Mesenchymal stem cell (in vitro differentiated cells and primary cell): ENCODE measurements at regions not wholly inside any gene's neighbourhood (a gene's known extent, or its start where the extent isn't known, plus 50 kb on each side); places are given as distances from the start of the nearest gene placed in this dataset.

ENCODE experiments used
- DNase-seq: peaks from one replicate; pipeline ENCODE4 v3.0.0-alpha.2; 2013
- H2AFZ ChIP-seq: one replicate; pipeline ENCODE4 v1.6.1; 2013; ENCODE audit warnings: low read depth, mild to moderate bottlenecking, control low read depth, inconsistent platforms, low read length, moderate library complexity
- H2AK5ac ChIP-seq: 2 replicates; pipeline ENCODE4 v1.6.1; 2013; ENCODE audit warnings: low read length, moderate library complexity, mild to moderate bottlenecking, inconsistent platforms; ENCODE audit not compliant: severe bottlenecking
- H2BK120ac ChIP-seq: one replicate; pipeline ENCODE4 v1.6.1; 2013; ENCODE audit warnings: low read depth, mild to moderate bottlenecking, inconsistent platforms, low read length, moderate library complexity
- H2BK12ac ChIP-seq, 2 experiments: one replicate each; pipeline ENCODE4 v1.6.1; 2013; ENCODE audit warnings: inconsistent platforms in 2 of 2, low read length in 2 of 2, mild to moderate bottlenecking in 2 of 2, moderate library complexity in 2 of 2, control low read depth in 1 of 2
- H2BK15ac ChIP-seq: one replicate; pipeline ENCODE4 v1.6.1; 2013; ENCODE audit warnings: mild to moderate bottlenecking, low read depth, inconsistent platforms; ENCODE audit not compliant: poor library complexity, severe bottlenecking
- H2BK5ac ChIP-seq: 2 replicates; pipeline ENCODE4 v1.6.1; 2013; ENCODE audit warnings: low read depth, mild to moderate bottlenecking, low read length, control low read depth, inconsistent platforms; ENCODE audit not compliant: poor library complexity, severe bottlenecking
- H3K14ac ChIP-seq, 2 experiments: one replicate each; pipeline ENCODE4 v1.6.1; 2013; ENCODE audit warnings: inconsistent platforms in 2 of 2, low read length in 2 of 2, control low read depth in 1 of 2, mild to moderate bottlenecking in 1 of 2, moderate library complexity in 1 of 2
- H3K18ac ChIP-seq, 2 experiments: one replicate each; pipeline ENCODE4 v1.6.1; 2013; ENCODE audit warnings: inconsistent platforms in 2 of 2, low read length in 2 of 2, control low read depth in 1 of 2, low read depth in 1 of 2, mild to moderate bottlenecking in 1 of 2
- H3K23ac ChIP-seq, 2 experiments: one replicate each; pipeline ENCODE4 v1.6.1; 2013; ENCODE audit warnings: inconsistent platforms in 2 of 2, low read length in 2 of 2, mild to moderate bottlenecking in 2 of 2, moderate library complexity in 2 of 2, control low read depth in 1 of 2
- H3K27ac ChIP-seq: 2 replicates; pipeline ENCODE4 v1.5.1; 2013; ENCODE audit warnings: mild to moderate bottlenecking, moderate library complexity, low read length, control low read depth, inconsistent platforms; ENCODE audit not compliant: poor library complexity, severe bottlenecking
- H3K27me3 ChIP-seq, 2 experiments: 2 replicates each; pipeline versions ENCODE4 v1.6.1 to v1.7.0; 2013; ENCODE audit warnings: low read length in 2 of 2, mild to moderate bottlenecking in 2 of 2, moderate library complexity in 2 of 2, control low read depth in 1 of 2, inconsistent platforms in 1 of 2; ENCODE audit not compliant: control insufficient read depth in 1 of 2, insufficient read depth in 1 of 2
- H3K36me3 ChIP-seq, 2 experiments: 2 replicates each; pipeline versions ENCODE4 v1.6.1 to v1.7.0; 2013; ENCODE audit warnings: low read length in 2 of 2, control low read depth in 1 of 2, inconsistent platforms in 1 of 2, low read depth in 1 of 2, mild to moderate bottlenecking in 1 of 2; ENCODE audit not compliant: insufficient read depth in 2 of 2, control insufficient read depth in 1 of 2
- H3K4ac ChIP-seq, 2 experiments: one replicate each; pipeline ENCODE4 v1.6.1; 2013; ENCODE audit warnings: inconsistent platforms in 2 of 2, low read length in 2 of 2, mild to moderate bottlenecking in 2 of 2, moderate library complexity in 2 of 2, control low read depth in 1 of 2, low read depth in 1 of 2
- H3K4me1 ChIP-seq: 2 replicates; pipeline ENCODE4 v1.6.1; 2013; ENCODE audit warnings: low read depth, low read length, control low read depth; ENCODE audit not compliant: control insufficient read depth, insufficient read depth
- H3K4me2 ChIP-seq: 2 replicates; pipeline ENCODE4 v1.6.1; 2013; ENCODE audit warnings: low read length, mild to moderate bottlenecking, inconsistent platforms; ENCODE audit not compliant: poor library complexity, severe bottlenecking
- H3K4me3 ChIP-seq, 2 experiments: 2 replicates each; pipeline versions ENCODE4 v1.5.1 to v1.7.0; 2013; ENCODE audit warnings: low read length in 2 of 2, mild to moderate bottlenecking in 2 of 2, control low read depth in 1 of 2, low read depth in 1 of 2; ENCODE audit not compliant: insufficient read depth in 1 of 2
- H3K79me1 ChIP-seq: replicated peaks from 2 replicates; pipeline ENCODE4 v1.6.1; 2013; ENCODE audit warnings: mild to moderate bottlenecking, control low read depth, low read length, inconsistent platforms; ENCODE audit not compliant: poor library complexity, severe bottlenecking
- H3K9ac ChIP-seq: 2 replicates; pipeline ENCODE4 v1.7.0; 2013; ENCODE audit warnings: mild to moderate bottlenecking, low read length, moderate library complexity
- H3K9me3 ChIP-seq: 2 replicates; pipeline ENCODE4 v1.7.0; 2013; ENCODE audit warnings: mild to moderate bottlenecking, low read length; ENCODE audit not compliant: control insufficient read depth
- H4K8ac ChIP-seq: one replicate; pipeline ENCODE4 v1.6.1; 2013; ENCODE audit warnings: inconsistent platforms, mild to moderate bottlenecking, low read length, moderate library complexity
- H4K91ac ChIP-seq: one replicate; pipeline ENCODE4 v1.6.1; 2013; ENCODE audit warnings: mild to moderate bottlenecking, low read length, inconsistent platforms
- WGBS: methylation state at CpG from one replicate; pipeline ENCODE4 v1.1.7; 2013; ENCODE audit warnings: mixed read lengths; 5-methylcytosine and 5-hydroxymethylcytosine counted together

DNA sequence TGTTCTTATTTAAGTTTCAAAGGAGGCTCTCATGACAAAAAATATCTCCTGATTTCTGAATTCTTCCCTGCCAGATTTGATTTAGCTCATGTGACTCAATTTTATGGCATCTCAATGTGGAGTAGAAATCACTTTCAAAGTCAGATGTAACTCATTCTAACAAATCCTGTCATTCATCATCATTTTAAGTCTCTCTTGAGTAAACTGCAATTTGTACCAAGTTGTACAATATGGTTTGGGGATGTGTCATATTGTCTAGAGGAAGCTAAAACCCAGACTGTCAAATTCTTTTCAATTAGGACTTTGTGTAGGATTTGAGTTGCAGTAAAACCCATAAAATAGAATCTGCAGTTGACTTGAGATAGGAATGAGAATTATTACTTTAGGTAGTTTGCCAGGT is 2101.0 kb downstream of the NCAM2 start:
- H2BK5ac ChIP-seq, result no peak overlapping the region
- H3K23ac ChIP-seq, result no peak overlapping the region
- no peak overlapping the region for H4K8ac ChIP-seq
- no peak overlapping the region for H2BK12ac ChIP-seq
- peaks cover 22% of the 10 kb centered on the region for H3K9me3 ChIP-seq
- H4K91ac ChIP-seq, result no peak overlapping the region
- no peak overlapping the region for H2BK15ac ChIP-seq
- no peaks in the 10 kb centered on the region for H3K79me1 ChIP-seq
- no peak overlapping the region for H2AK5ac ChIP-seq
- no peak overlapping the region for H3K4ac ChIP-seq
- no peak overlapping the region for H2BK120ac ChIP-seq
- H3K27me3 ChIP-seq, result no peaks in the 10 kb centered on the region
- H3K18ac ChIP-seq, result no peak overlapping the region
- H3K9ac ChIP-seq, result no peak overlapping the region
- no peak overlapping the region for H3K14ac ChIP-seq
- no peaks in the 10 kb centered on the region for H3K4me1 ChIP-seq
- no peak overlapping the region for H3K4me2 ChIP-seq
- DNase-seq, result no peak
- H3K27ac ChIP-seq, result no peak overlapping the region
- H3K4me3 ChIP-seq, result no peak overlapping the region
- H2AFZ ChIP-seq, result no peak overlapping the region
- H3K36me3 ChIP-seq, result no peaks in the 10 kb centered on the region

- no peak overlapping the region for H2BK5ac ChIP-seq
Measured at GRCh38 chr21:23101111-23101510, 2102.9 kb downstream of the NCAM2 start.

GRCh38 chr21:23108533-23108932 is 2110.3 kb downstream of the NCAM2 start:
- H3K36me3 ChIP-seq, result no peaks in the 10 kb centered on the region
- H2BK5ac ChIP-seq, result no peak overlapping the region
- H3K79me1 ChIP-seq, result no peaks in the 10 kb centered on the region
- H2BK120ac ChIP-seq, result no peak overlapping the region
- no peak overlapping the region for H4K91ac ChIP-seq
- H3K9me3 ChIP-seq, result peaks cover 11% of the 10 kb centered on the region
- H3K4me2 ChIP-seq, result no peak overlapping the region
- H3K23ac ChIP-seq, result no peak overlapping the region
- no peaks in the 10 kb centered on the region for H3K27me3 ChIP-seq
- no peaks in the 10 kb centered on the region for H3K4me1 ChIP-seq
- H3K4ac ChIP-seq, result no peak overlapping the region
- H4K8ac ChIP-seq, result no peak overlapping the region
- no peak overlapping the region for H2AK5ac ChIP-seq
- no peak overlapping the region for H3K18ac ChIP-seq
- H3K27ac ChIP-seq, result no peak overlapping the region
- no peak for DNase-seq
- no peak overlapping the region for H3K4me3 ChIP-seq
- no peak overlapping the region for H2BK12ac ChIP-seq
- H2BK15ac ChIP-seq, result no peak overlapping the region
- H3K9ac ChIP-seq, result no peak overlapping the region
- H2AFZ ChIP-seq, result no peak overlapping the region
- no peak overlapping the region for H3K14ac ChIP-seq

More at GRCh38 chr21:23101111-23101510, 2102.9 kb downstream of the NCAM2 start:
- H2BK12ac ChIP-seq, result no peak overlapping the region
- no peaks in the 10 kb centered on the region for H3K4me1 ChIP-seq
- no peak overlapping the region for H3K23ac ChIP-seq
- H2BK15ac ChIP-seq, result no peak overlapping the region
- H2AK5ac ChIP-seq, result no peak overlapping the region
- no peak overlapping the region for H3K4ac ChIP-seq
- no peak overlapping the region for H4K91ac ChIP-seq
- H3K9me3 ChIP-seq, result peaks cover 22% of the 10 kb centered on the region
- no peak for DNase-seq
- no peak overlapping the region for H3K4me3 ChIP-seq
- H4K8ac ChIP-seq, result no peak overlapping the region
- H3K36me3 ChIP-seq, result no peaks in the 10 kb centered on the region
- no peak overlapping the region for H2BK120ac ChIP-seq
- H3K27me3 ChIP-seq, result no peaks in the 10 kb centered on the region
- no peak overlapping the region for H3K9ac ChIP-seq
- H3K27ac ChIP-seq, result no peak overlapping the region
- no peak overlapping the region for H2AFZ ChIP-seq
- H3K14ac ChIP-seq, result no peak overlapping the region
- 91% methylated on average over 14 of the region's 14 CpGs for WGBS
- no peaks in the 10 kb centered on the region for H3K79me1 ChIP-seq
- H3K18ac ChIP-seq, result no peak overlapping the region
- no peak overlapping the region for H3K4me2 ChIP-seq

GRCh38 chr21:23111070-23111600 is 2112.9 kb downstream of the NCAM2 start:
- Histone ChIP-seq H2BK15ac (no peak overlapping the region), H3K4me1 (no peaks in the 10 kb centered on the region), H2BK120ac (no peak overlapping the region), H2BK5ac (no peak overlapping the region), H3K27me3 (no peaks in the 10 kb centered on the region), H3K36me3 (no peaks in the 10 kb centered on the region), H3K27ac (no peak overlapping the region), H3K9ac (no peak overlapping the region), H2BK12ac (no peak overlapping the region), H3K18ac (no peak overlapping the region), H3K9me3 (peaks cover 11% of the 10 kb centered on the region), H2AK5ac (no peak overlapping the region), H3K79me1 (no peaks in the 10 kb centered on the region), H3K4me3 (no peak overlapping the region), H4K91ac (no peak overlapping the region), H3K14ac (no peak overlapping the region), H3K23ac (no peak overlapping the region), H3K4me2 (no peak overlapping the region), H4K8ac (no peak overlapping the region), H2AFZ (no peak overlapping the region), H3K4ac (no peak overlapping the region)
- 100% methylated on average over 2 of the region's 3 CpGs for WGBS
- no peak for DNase-seq
